NCI-H526 treated with DMSO at 0.1 percent for 48 hours (cell line): ENCODE measurements at regions not wholly inside any gene's neighbourhood (a gene's known extent, or its start where the extent isn't known, plus 50 kb on each side); places are given as distances from the start of the nearest gene placed in this dataset.
A peak's percentile ranks its signal among the peaks of the same experiment; 100 is the strongest.

Source experiments
- DNase-seq: peaks from one replicate; lab custom pipeline; 2025; lab: John Stamatoyannopoulos, UW

- no peak for DNase-seq
These were observed 185.1 kb downstream of the CLIC5 start for GRCh38 chr6:45830441-45831139.

DNA sequence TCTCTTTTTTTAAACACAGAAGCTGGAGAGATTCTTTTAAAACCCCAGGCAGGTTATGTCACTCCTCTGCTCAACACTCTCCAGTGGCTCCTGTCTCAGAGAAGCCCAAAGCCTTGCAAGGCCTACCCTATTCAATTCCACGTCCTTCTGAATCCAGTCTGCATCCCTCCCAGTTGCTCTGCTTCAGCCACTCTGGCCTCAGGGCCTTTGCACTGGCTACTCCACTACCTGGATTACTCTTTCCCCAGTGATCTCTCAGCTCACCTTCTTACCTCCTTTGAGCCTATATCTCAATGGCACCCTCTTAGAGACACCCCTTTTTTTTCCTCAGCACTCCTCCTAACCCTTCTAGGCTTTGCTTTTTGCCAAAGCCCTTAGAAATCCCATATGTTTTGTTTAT lies 185.8 kb downstream of the CLIC5 start:
- DNase-seq = no peak

- DNase-seq = no peak
These were observed 187.6 kb downstream of the CLIC5 start for GRCh38 chr6:45827952-45828530.

DNA sequence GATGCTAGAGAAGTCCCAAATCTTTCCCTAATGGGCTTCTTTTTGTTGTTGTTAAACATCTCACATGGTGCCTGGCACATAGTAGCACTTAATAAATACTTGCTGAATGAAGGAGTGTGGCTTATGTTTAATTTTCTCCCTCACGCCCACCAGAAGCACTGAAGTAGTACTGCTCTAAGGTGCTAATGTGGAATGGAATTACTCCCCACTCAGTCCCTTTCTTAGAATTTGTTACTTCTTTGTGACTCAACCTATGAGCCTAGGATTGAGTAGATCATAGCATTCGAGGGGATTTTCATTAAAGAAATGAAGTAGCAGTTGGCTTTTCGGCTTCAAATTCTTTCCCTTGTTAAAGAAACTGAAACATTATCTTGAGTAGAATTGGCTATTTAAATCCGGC lies 192.8 kb downstream of the CLIC5 start:
- no peak for DNase-seq

- DNase-seq = no peak
These were observed 193.3 kb downstream of the CLIC5 start for GRCh38 chr6:45822246-45822812.

DNA sequence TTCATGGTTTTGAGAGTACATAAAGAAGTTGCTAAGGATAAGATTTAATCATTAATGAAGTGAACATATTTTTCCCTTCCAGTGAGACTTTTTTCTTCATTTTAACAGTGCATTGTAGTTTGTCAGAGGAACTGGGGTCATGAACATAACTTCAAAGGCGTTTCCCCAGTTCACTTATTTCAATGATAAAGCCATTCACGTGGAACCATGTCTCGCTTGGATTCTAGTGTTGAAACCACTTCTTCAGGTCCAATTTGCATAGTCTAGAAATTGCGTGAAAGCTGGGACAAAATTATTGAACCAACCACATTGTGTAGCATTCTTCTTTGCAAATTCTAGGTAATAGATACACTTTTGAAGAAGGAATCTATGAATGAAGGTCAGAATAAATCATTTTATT lies 197.0 kb downstream of the CLIC5 start:
- no peak for DNase-seq

- DNase-seq = peak; percentile 33
These were observed 198.9 kb downstream of the CLIC5 start for GRCh38 chr6:45816674-45817297.

DNA sequence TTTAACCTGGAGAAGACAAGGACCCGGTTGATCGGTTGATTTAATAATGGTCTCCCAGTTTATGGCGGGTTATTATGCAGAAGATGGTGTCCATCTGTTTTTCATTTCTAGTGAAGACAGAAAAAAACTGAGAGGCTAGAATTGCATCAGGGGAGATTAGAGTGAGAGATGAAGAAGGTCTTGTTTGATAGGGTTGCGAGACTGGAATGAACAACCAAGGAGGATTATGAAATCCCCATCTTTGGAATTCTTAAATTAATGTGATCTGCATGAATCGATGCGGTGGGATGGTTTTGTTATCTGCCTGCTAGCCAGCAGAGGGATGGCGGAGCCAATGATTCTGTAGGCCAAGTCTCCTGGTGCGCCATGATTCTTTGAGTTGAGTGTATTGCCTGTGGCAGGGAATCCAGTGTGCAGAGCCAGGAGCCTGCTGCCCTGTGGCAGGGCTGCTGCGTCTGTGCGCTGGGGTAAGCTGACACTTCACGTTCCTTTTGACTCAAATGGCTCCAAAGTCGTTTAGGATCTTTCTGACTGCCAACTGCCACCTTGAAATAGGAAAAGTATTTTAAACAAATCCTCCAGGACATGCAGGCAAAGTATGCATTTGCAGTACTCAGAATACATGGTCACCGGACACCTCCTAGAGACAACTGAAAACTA lies 200.1 kb downstream of the CLIC5 start:
- no peak for DNase-seq

DNA sequence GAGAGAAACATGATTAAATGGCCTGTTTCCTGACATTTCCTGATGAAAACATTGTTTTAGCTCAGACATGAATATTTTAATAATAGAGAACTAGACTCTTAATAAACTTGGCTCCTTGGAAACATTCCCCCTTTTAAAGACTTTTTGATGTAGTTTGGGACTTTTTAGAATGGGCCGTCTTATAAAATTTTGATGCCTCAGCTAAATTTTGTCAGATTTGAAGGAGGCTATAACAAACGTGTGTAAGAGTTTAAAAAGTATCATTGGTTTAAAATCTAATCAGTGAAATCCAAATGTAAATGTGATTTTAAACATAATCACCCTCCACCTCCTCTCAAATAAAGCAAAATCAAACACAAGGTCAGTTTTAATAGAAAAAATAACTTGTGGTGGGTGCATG lies 200.9 kb downstream of the CLIC5 start:
- DNase-seq = no peak

GRCh38 chr6:45813943-45814342 lies 201.7 kb downstream of the CLIC5 start:
- DNase-seq = no peak

- peak; percentile 35 for DNase-seq
These were observed 202.7 kb downstream of the CLIC5 start for GRCh38 chr6:45812922-45813321.

DNA sequence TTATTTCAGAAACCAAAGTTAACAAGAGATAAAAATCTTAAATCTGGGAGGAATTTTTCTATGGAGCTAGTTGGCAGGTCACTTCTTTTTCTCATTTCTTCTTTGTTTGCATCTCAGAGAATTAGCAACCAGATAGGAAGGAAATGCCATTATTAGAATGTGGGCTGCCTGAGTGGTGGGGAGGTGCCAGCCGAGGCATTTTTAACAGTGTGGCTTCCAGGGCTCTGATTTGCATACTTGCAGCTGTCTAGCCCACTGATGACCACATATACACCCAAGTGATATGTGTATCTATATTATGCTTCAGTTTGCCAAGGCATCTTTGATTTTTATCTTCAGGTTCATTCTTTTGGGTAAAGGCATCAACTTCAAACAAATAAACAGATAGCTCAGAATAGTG lies 206.7 kb downstream of the CLIC5 start:
- DNase-seq = peak; percentile 36

DNA sequence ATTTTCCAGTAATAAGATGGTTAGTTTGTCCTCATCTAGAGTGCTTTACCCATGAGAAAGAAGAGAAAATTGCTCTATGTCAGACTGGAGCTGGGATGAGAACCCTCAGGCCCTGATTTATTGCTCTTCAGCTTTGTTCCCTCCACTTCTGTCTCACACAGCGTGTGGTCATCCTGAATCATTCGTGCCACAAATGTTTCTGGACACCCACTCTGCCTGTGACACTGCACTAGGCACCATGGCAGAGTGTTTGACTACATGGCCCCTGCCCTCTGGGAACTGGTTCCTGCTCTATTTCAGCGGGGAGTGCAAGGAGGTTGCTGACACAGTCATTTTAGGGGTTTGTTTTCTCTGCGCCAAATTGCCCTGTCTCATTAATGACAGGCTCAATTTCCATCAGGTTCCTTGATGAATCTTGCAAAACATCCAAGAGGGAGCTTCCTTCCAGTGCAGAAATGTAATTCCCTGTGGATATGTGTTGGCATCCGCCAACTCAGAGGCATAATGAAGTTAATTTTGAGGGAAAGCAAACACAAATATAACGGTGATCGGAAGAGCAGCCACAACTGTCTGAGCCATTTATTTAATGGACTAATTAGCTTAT lies 207.5 kb downstream of the CLIC5 start:
- no peak for DNase-seq

GRCh38 chr6:45807311-45808041 lies 208.2 kb downstream of the CLIC5 start:
- DNase-seq = no peak

DNA sequence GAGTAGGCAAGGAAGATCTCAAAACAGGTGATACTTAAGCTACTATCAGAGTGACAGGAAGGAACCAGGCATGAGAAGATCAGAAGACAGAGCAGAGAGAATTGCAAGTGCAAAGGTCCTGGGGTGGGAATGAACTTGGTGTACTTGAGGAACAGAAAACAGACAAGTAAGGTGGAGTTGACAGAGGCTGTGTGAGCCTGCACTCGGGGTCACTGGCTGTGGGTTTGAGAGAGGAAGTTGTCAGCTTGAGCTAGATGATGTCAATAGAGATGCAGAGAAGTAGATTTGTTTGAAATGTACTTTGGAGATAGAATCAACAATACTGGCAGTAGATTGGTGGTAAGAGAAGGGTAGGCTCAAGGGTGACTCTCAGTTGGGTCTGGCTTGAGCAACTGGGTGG lies 209.5 kb downstream of the CLIC5 start:
- DNase-seq = no peak

DNA sequence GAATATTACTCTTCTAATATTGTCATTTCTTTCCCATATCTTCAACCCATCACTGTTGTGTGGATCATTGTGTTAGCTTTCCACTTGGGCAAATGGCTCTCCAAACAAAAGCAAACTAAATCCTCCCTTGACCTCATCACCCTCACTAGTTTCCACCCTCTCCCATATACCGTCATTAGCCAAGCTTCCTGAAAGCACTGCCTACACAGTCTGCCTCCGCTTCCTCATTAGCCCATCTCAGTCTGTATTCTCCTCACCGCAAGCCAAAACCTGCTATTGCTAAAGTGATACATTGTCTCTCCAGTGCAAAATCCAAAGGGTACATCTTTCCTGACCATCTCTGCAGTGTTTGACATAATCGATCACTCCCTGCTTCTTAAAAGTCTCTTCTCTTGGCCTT lies 212.6 kb downstream of the CLIC5 start:
- DNase-seq = no peak

DNA sequence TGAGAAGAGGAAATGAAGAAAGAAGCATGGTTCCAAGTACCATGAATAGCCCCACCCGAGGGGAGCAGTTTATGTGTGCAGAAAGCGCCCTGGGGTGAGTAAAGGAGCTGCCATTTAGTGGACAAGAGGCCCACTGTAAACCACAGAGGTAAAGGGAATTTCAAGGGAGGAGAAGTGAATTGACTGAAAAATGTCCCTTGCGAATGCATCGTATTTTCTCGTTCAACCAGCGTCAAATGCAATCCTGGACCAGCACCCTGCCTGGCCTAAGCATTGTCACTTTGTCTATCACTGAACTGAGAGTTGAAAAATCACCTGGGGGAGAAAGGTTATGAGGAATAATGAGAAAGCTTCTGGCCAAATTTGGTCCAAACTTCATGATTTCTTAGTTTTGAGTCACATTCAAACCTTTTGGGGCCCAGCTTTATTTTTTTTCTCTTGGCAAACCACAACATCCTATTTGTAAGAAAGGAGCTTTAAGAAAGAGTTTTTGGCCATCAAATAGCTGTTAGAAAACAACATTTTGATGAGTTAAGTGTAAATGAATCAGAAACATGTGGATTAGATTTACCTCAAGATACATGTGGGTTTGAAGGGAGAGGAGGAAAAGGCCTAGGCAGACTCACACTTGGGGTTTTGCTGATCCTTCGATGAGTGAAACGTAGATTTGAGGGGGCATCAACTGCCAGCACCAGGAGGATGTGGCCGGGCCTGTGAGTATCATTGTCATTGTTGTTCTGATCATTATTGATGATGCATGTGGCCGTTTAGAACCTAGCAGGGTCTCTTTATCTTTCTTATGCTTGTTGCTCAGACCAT lies 214.0 kb downstream of the CLIC5 start:
- DNase-seq = no peak

GRCh38 chr6:45800911-45801310 lies 214.7 kb downstream of the CLIC5 start:
- DNase-seq = no peak

DNA sequence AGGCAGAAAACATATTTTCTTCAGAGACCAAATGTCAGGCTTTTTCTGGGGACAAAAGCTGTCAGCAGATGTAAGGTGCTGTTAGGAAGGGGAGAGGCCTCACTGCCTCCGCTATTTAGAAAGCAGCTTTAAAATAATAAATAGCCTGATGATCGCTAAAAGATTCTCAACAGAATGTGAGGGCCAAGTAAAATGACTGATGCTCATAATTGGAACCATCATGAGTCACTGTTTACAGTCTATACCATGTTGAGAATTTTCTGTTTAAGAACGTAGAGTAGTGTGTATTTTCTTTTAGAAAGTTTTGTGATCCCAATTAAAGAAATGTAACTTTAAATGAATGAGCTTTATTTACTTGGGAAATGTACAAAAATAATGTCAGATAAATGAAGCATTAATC lies 220.0 kb downstream of the CLIC5 start:
- DNase-seq = no peak

GRCh38 chr6:45794465-45794864 lies 221.2 kb downstream of the CLIC5 start:
- DNase-seq = no peak
